Fibroblast of pulmonary artery (primary cell): ENCODE measurements at regions not wholly inside any gene's neighbourhood (a gene's known extent, or its start where the extent isn't known, plus 50 kb on each side); places are given as distances from the start of the nearest gene placed in this dataset.

Experiments
- DNase-seq: peaks from one replicate; pipeline ENCODE4 v3.0.0-alpha.2; 2010; ENCODE audit warnings: low read depth
- H3K4me3 ChIP-seq: replicated peaks from 2 replicates; pipeline ENCODE4 v1.5.1; 2011; ENCODE audit warnings: low read depth, mild to moderate bottlenecking, control low read depth, low read length, moderate library complexity
- CTCF ChIP-seq: IDR thresholded peaks from 2 replicates; pipeline ENCODE4 v1.5.1; 2011; ENCODE audit warnings: mild to moderate bottlenecking, control low read depth, low read length, inconsistent platforms; ENCODE audit errors: missing control alignments

DNA sequence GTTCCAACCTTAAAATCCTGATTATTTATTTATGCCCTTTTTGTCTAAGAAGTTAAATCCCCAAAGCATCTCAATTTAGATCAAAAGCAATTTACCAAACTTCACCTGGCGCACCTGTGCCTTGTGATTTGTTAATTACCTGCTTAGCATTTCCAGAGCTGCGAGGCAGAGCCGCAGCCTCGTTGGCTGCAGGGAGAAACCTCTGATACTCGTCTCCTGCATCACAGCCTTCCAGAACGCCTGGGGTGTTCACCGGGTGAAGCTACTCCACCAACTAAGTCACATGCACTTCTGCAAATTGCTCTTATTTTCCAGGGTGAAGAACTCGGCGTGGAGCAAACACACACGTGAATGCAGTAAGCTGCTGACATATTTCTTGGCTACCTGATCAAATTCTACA is 198.1 kb upstream of the RNF32 start:
- no peak for TF ChIP-seq CTCF
- no peak overlapping the region for H3K4me3 ChIP-seq
- DNase-seq, result no peak

DNA sequence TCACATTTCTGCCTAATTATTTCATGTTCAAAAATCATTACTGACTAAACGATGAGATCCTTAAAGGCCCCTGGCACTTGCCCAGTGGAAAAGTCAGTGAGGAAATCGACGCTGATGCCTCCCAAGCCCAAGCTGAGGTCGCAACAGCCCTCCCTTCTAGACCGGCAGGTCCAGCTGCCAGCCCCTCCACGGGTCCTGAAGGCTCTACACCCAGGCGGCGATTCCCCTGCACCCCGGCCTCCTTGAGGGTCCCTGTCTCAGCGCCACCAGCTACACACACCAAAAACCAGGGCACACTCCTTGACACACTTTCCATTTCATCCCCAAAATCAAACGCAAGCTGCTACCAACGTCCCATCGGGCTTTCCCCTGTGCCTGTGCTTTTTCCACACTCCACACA is 200.1 kb upstream of the RNF32 start:
- H3K4me3 ChIP-seq, result no peak overlapping the region
- DNase-seq, result no peak
- TF ChIP-seq CTCF, result no peak

DNA sequence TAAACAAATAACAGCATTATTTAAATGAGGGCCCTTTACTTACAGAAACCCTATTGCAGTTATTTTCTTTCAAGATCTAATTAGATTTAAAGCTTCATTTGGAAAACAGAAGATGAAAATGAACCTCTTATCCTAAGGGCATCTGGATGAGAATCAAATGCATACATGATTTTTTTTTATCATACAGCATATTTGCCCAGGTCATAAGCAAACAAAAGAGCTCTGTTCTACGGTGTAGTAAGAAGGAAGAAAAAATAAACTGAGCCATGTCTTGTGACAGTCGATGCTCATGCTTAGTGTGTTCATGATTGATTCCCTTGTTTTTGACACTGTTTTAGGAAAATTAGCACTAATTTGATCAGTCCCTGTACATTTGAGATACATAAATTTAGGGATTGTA is 202.6 kb upstream of the RNF32 start:
- no peak overlapping the region for H3K4me3 ChIP-seq
- TF ChIP-seq CTCF, result no peak
- no peak for DNase-seq

DNA sequence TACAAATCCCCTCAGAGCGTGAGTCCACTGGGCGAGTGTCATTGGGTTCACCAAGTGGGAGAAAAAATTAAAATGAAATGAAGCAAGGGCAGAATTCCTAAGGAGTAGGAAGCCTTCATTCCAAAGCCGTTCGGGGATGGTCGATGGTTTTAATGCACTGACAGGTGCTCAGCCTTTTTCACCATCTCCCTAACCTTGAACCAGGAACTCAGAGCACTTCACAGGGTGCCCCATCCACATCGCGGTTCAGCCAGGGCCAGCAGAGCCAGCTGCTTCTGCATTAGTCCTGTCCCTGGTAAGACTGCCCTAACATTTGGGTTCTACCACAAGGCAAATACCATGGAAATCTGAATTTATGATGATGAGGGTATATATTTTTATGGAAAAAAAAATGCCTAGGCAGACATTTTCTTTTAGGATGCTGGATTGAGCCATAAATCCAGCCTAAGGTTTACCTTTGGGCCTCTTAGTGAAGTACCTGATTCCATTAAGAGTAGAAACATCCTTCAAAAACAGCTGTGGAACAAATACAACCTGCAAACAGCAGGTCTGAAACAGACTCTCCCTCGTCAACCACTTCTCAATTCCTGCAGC is 203.5 kb upstream of the RNF32 start:
- DNase-seq, result no peak
- TF ChIP-seq CTCF, result no peak

GRCh38 chr7:156435486-156436231 is 204.9 kb upstream of the RNF32 start:
- TF ChIP-seq CTCF, result no peak

More for the DNA sequence above, 203.5 kb upstream of the RNF32 start:
- H3K4me3 ChIP-seq, result no peak overlapping the region

DNA sequence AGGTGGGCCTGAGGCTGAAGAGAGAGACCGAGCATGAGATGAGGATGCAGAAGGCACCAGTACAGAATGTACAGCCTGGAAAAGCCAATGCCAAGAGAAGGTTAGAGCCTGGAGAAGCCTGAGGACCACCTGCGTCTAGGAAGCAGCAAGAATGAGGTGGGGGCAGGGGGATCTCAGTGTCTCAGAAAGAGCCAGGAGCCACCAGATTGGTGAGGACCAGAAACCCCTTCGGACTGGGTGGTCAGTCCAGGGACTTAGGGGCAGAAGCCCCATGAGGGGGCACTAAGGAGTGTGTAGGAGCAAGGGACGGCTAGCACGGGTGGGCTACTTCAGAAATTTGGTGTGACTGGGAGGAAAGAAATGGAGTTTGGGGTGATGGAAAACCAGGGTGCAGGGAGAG is 205.9 kb upstream of the RNF32 start:
- DNase-seq, result no peak
- no peak for TF ChIP-seq CTCF
- no peak overlapping the region for H3K4me3 ChIP-seq

More at GRCh38 chr7:156435486-156436231, 204.9 kb upstream of the RNF32 start:
- no peak overlapping the region for H3K4me3 ChIP-seq
- no peak for DNase-seq

GRCh38 chr7:156432018-156432417 is 208.6 kb upstream of the RNF32 start:
- no peak for TF ChIP-seq CTCF
- DNase-seq, result no peak
- no peak overlapping the region for H3K4me3 ChIP-seq
